IMR-90 (cell line): ENCODE measurements at regions not wholly inside any gene's neighbourhood (a gene's known extent, or its start where the extent isn't known, plus 50 kb on each side); places are given as distances from the start of the nearest gene placed in this dataset.

Experiments used
- MAZ ChIP-seq: IDR thresholded peaks from 2 replicates; pipeline ENCODE4 v1.6.1; 2012; ENCODE audit warnings: low read depth, mild to moderate bottlenecking, low read length, improper control_type of control experiment, moderate library complexity, borderline replicate concordance
- NFE2L2 ChIP-seq: fragments of 150-350 bp; IDR thresholded peaks from 2 replicates; pipeline ENCODE4 v1.6.1; 2016; ENCODE audit warnings: low read depth, mild to moderate bottlenecking, low read length
- POLR2A ChIP-seq: IDR thresholded peaks from 2 replicates; pipeline ENCODE4 v1.6.1; 2012; ENCODE audit warnings: mild to moderate bottlenecking, low read depth, low read length
- RAD21 ChIP-seq: IDR thresholded peaks from 2 replicates; pipeline ENCODE4 v1.6.1; 2012; ENCODE audit warnings: low read length, improper control_type of control experiment
- RCOR1 ChIP-seq: IDR thresholded peaks from 2 replicates; pipeline ENCODE4 v1.6.1; 2012; ENCODE audit warnings: mild to moderate bottlenecking, low read length, improper control_type of control experiment; ENCODE audit not compliant: insufficient replicate concordance
- RFX5 ChIP-seq: IDR thresholded peaks from 2 replicates; pipeline ENCODE4 v1.8.0; 2012; ENCODE audit warnings: low read depth, mild to moderate bottlenecking, low read length, moderate library complexity
- TF ChIP-seq, protein P1 (sequence below): conservative IDR thresholded peaks from 2 replicates; pipeline ENCODE4 v1.5.1; 2012; ENCODE audit warnings: mild to moderate bottlenecking, low read depth, low read length, improper control_type of control experiment
- TF ChIP-seq, protein P2 (sequence below): fragments of 150-350 bp; IDR thresholded peaks from 2 replicates; pipeline ENCODE4 v1.6.1; 2017; ENCODE audit warnings: mild to moderate bottlenecking, antibody characterized with exemption, low read length, low read depth

DNA sequence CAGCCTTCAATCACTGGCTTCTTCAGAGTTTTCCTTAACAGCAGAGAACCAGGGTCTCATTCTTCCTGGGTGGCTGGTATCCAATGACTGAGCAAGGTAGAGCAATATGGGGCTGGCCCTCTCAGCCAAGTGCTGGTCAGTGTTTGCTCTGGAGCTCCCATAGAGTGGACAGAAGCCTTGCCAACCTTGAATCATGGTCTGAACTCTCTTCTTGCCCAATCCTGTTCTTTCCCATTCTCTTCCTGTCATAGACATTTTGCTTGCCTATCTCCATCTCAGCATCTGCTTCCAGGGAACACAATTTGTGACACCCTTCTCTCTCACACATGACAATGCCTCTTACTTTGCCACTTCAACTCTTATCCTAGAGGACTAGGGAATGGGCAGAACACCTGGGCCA lies 245.6 kb upstream of the PEX5L start:
- TF ChIP-seq, protein P1, sequence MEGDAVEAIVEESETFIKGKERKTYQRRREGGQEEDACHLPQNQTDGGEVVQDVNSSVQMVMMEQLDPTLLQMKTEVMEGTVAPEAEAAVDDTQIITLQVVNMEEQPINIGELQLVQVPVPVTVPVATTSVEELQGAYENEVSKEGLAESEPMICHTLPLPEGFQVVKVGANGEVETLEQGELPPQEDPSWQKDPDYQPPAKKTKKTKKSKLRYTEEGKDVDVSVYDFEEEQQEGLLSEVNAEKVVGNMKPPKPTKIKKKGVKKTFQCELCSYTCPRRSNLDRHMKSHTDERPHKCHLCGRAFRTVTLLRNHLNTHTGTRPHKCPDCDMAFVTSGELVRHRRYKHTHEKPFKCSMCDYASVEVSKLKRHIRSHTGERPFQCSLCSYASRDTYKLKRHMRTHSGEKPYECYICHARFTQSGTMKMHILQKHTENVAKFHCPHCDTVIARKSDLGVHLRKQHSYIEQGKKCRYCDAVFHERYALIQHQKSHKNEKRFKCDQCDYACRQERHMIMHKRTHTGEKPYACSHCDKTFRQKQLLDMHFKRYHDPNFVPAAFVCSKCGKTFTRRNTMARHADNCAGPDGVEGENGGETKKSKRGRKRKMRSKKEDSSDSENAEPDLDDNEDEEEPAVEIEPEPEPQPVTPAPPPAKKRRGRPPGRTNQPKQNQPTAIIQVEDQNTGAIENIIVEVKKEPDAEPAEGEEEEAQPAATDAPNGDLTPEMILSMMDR, result no peak
- TF ChIP-seq MAZ (no peak), RCOR1 (no peak), POLR2A (no peak), RFX5 (no peak), NFE2L2 (no peak), RAD21 (no peak)
- TF ChIP-seq, protein P2, sequence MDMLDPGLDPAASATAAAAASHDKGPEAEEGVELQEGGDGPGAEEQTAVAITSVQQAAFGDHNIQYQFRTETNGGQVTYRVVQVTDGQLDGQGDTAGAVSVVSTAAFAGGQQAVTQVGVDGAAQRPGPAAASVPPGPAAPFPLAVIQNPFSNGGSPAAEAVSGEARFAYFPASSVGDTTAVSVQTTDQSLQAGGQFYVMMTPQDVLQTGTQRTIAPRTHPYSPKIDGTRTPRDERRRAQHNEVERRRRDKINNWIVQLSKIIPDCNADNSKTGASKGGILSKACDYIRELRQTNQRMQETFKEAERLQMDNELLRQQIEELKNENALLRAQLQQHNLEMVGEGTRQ, result no peak
